NCI-H510A (cell line): ENCODE measurements at regions not wholly inside any gene's neighbourhood (a gene's known extent, or its start where the extent isn't known, plus 50 kb on each side); places are given as distances from the start of the nearest gene placed in this dataset.
"Not testable (repeated sequence)": the region's sequence is repeated elsewhere in the genome, so short reads cannot be mapped to it uniquely, and the experiment has no call there.

Experiments
- DNase-seq: peaks from one replicate; lab custom pipeline; 2025; lab: John Stamatoyannopoulos, UW

DNA sequence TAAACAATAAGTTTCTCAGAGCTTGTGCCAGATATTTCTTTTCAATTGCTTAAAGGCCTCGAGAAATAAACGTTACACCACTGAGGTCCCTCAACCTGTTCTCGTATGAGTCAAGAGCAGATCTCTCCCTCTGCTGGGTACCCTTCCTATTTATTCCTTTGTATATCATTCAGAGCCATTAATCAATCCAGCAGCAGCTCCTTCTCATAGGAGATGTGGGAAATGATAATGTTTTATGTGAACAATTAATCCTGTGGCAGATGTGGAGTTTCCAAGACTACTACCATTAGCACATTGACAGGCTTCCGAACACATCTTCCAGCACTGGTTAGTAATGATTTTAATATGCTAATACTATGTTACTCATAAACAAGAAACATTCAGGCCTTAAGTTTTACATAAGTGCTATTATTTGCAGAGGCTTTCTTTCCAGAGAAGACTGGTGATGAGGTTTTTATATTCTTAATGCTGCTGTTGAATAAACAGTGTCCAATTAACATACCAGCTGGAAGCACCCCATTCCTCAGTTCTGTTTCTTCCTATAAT lies 196.5 kb downstream of the ZNF608 start:
- DNase-seq = no peak

DNA sequence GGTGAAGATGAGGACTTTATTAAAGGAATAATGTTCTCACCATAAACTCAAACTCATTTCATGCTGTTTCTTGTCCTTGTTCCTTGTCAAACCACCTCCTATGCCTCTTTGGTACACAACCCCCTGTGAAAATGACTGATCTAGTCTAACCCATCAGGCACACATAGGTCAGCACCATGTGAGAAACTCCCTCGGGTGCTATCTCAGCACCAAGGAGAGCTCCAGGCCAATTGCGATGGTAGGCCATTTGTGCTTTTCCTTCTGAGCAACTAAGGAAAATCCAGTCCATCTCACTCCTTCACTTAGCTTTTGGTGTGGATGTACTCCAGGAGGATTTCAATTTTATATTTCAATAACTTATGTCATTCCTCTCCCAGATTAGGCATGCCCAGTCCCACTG lies 199.8 kb downstream of the ZNF608 start:
- no peak for DNase-seq

DNA sequence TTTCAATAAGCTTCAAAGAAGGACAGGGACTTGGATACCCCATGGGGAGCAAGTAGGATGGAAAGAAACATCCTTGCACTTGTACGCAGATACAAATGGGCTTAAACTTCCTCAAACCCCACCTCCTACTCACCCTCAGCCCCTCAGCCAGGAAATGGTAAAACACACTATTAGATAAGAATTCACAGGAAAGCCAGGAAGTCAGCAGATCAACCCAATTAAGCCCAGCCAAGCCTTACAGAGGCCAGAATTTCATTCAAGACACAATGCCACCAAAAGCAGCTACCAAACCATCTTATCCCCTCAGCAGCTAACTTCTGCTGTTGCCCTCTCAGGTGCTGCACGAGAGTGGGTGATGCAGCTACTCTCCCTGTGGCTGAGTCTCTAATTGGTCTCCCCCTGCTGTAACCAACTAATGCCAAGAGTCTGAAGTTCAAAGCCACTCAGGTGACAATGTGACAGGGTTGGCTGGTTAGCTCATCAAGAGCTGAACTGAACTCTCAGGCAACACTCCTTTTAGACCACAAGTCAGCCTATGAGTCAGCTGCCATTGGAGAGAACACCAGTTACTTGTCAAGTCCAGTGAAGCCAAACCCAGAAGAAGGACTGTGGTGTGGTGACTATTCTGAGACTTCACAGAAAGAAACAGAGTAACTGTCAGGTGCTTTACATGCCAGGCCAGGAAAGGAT lies 201.9 kb downstream of the ZNF608 start:
- no peak for DNase-seq

DNA sequence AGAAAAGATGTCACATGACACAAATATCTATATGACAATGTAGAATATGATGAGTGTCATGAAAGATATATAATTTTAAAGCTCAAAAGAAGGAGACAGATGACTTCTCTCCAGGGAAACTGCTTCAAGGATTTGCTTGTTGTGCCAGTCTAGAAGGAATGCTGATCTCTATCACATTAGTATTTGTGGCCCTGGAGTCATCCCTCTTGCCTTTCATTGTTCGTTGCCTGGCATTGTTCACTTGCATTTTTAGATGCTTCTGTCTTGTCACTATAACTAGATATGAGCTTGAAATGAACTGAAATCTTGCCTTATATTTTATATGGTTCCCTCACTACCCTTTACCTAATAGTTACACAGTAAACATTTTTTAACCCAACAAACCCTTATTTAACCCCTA lies 207.5 kb downstream of the ZNF608 start:
- no peak for DNase-seq

DNA sequence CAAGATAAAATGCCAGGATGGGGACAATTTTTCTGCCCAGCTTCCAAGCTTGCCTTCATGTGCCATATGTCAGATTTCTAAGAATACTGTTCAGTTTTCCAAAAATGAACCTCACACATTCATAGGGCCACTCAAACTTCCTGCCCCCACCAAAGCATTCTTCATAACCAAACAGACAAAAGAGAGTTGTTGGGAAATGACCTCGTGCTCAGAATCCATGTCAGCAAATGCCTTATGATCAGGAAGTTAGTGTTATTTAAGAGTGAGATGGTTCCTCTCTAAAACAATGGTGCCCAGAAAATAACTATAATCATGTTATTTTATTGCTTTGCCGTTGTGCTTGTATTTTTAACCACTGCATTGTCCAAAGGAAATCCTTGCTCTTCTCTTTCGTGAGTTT lies 208.2 kb downstream of the ZNF608 start:
- DNase-seq = no peak

DNA sequence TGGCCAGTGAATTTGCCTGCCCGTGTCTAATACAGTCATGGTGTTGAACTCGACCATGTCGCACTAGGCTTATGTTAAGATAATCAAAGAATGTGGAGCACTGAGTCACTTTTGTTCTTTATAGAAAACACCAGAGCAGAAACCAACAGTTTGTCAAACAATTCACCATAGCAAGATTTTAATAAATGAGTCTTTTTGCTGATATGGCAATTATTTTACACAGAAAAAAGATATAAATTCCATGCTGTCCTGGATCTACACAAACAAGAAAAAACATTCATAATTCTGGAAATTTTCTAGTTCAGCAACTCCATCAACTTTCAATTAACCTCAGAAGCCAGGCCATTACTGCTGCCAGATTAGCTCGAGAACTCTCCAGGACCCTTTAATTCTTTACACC lies 208.9 kb downstream of the ZNF608 start:
- no peak for DNase-seq

DNA sequence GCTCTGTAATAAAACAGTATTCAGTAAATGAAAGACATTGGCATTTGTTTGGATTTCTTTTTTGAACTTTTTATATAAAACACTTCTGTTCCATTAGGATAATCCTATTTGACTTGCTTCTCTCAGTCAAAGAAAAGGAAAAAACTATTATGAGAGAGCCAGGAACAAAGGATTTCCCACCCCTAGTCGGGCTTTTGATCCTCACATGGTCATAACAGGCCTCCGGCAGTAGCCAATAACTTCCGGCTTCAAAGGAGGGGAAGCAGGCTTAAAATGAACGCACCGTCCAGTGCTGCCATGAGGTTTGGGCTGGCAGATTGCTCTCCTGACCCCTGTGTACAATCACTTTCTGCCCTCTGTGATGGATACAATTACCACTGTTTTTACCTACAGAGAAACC lies 209.3 kb downstream of the ZNF608 start:
- DNase-seq = no peak

DNA sequence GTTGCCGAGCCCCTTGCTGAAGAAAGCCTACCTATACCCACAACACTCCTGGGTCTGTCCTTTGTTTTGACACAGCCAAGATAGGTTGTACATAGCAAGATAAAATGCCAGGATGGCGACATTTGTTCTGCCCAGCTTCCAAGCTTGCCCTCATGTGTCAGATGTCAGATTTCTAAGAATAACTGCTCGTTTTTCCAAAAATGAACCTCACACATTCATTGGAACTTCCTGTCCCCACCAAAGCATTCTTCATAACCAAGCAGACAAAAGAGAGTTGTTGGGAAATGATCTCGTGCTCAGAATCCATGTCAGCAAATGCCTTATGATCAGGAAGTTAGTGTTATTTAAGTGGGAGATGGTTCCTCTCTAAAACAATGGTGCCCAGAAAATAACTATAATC lies 210.1 kb downstream of the ZNF608 start:
- no peak for DNase-seq

DNA sequence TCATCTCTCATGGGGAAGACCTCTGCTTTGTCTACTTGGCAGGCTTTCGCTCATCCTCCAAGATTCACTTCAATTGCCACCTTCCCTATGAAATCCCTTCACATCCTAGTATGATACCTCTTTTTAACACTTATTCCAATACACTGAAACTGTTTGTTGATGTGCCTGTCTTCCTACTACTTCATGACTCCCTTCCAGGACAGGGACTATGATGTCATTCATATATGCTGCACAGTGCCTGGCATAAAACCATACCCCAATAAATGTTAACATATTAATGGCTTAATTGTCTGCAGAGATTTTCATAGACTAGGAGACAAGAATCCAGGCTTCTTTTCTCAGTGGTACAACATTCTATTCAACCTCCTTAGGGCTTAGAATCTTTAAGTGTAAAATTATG lies 215.5 kb downstream of the ZNF608 start:
- no peak for DNase-seq

DNA sequence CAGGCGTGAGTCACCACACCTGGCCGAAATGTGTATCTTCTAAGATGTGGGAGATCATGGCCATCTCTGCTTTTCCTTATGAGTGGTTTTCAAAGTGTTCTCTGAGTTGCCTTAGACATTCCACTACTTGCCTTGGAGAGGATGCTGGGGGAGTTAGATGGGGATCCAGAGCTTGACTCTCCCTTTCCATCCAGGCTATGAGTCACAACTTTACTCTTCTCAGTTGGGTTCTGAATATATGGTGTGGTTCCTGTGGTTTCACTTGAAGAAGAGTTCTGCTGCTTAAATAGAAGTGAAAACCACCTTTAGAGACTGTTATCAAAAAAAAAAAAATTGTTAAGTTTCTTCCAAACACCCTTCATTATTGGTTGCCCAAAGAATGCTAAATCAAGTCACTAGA lies 217.6 kb downstream of the ZNF608 start:
- DNase-seq = no peak

DNA sequence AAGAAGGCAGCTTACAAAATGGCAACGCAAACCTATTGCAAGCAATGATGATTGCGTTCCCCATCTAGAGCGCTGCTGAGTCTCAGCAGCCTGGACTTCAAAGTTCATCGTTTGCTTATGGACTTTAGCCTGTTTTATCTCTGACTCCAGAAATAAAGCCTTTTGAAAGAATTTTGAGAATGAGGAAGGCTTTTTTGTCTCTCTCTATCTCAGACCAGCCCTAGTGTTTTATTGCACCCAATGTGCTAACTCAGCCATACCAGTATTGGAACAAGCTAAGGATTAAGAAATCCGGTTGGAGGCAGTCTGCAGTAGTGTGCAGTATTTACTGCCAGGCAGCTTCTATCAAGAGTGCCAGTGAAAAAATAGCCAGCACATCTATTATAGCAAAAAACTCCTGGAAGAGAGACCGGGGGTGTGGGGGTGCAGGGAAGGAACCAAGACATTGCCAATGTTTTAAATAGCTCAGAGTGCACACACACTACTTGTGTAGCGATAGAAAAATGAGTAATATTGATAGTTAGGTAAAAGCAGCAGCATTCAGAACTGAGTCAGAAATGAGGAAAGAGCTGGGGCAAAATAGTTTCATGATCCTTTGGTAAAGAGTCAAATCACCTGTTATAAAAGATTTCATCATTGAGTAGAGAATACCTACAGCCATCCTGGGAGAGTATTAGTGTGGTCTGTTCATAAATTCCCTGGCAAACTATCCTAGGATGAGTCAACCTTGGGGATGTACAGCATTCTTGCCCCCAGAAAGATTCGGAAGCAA lies 219.0 kb downstream of the ZNF608 start:
- no peak for DNase-seq

DNA sequence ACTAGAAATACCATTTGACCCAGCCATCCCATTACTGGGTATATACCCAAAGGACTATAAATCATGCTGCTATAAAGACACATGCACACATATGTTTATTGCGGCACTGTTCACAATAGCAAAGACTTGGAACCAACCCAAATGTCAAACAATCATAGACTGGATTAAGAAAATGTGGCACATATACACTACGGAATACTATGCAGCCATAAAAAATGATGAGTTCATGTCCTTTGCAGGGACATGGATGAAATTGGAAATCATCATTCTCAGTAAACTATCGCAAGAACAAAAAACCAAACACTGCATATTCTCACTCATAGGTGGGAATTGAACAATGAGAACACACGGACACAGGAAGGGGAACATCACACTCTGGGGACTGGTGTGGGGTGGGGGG lies 220.4 kb downstream of the ZNF608 start:
- not testable (repeated sequence) for DNase-seq

DNA sequence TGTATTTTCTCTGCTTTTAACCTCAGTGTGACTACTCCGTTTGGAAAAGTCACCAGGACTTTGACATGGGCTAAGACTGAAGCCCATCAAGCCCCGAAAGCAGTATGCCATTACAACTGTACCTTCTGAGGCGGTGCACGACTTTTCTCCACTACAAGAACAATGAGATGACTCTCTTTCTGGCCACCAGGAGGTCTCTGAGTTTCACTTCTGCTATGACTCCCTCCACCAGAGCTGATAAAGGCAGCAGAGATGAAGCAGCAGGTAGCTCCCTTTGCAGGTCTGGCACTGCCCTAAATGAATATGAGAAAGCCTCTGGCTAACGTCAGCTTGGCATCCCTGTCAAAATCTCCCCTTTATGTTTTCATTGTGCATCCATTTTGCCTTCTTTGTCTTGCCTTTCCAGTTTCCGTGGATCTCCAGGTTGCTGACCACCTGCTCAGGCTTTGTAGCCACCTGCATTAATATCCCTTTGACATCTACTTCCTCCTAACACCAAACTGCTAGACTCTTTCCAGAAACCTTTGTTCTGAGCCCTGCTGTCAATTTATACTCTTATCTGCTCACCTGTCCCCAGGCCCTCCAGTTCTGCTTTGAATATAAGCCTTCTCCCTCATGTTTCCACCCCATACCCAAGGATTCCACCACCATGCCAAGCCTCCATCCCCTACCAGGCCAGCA lies 221.7 kb downstream of the ZNF608 start:
- no peak for DNase-seq

DNA sequence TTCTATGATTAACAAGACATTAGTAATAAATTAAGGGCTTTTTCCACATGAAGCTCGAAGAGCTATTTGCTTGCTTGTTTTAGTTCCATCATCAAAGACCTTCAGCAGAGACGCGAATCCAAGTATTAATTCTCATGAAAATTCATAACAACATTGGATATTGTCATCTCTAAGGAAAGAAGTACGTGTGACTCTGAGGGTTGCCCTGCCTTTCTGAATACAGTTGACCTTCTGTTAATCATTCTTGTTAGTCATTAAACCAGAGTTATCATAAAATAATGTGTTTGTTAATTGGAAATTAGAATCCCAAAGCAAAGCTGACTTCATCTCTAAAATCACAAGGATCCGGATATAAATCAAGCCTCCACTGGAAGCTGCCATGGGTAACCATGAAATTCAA lies 222.5 kb downstream of the ZNF608 start:
- DNase-seq = no peak

DNA sequence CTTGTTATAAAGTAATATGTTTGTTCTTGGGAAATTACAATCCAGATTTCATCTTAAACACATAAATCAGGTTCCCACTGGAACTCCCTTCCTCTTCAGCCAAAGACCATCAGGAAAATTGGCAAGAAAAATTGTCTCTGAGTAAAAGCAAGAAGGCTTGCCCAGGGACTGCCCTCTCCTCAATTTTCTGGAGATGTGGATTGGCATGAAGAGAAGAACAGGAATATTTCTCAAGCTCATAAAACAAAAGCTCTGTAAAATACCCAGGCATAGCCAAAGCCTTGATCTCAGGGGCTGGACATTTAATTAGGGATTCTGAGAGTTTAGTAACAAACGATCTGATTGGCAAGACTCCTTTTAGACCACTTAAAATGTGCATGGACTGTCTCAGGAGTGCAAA lies 223.4 kb downstream of the ZNF608 start:
- DNase-seq = no peak

DNA sequence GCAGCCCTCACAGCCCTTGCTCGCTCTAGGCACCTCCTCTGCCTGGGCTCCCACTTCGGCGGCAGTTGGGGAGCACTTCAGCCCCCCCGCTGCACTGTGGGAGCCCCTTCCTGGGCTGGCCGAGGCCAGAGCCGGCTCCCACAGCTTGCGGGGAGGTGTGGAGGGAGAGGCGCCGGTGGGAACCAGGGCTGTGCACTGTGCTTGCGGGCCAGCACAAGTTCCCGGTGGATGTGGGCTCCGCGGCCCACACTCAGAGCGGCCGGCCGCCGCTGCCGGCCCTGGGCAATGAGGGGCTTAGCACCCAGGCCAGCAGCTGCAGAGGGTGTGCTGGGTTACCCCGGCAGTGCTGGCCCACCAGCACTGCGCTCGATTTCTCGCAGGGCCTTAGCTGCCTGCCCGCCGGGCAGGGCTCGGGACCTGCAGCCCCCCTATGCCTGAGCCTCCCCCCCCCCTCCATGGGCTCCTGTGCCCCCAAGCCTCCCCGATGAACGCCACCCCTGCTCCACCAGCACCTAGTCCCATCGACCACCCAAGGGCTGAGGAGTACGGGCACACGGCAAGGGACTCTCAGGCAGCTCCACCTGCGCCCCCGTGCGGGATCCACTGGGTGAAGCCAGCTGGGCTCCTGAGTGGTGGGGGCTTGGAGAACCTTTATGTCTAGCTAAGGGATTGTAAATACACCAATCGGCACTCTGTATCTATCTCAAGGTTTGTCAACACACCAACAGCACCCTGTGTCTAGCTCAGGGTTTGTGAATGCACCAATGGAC lies 224.8 kb downstream of the ZNF608 start:
- no peak for DNase-seq

DNA sequence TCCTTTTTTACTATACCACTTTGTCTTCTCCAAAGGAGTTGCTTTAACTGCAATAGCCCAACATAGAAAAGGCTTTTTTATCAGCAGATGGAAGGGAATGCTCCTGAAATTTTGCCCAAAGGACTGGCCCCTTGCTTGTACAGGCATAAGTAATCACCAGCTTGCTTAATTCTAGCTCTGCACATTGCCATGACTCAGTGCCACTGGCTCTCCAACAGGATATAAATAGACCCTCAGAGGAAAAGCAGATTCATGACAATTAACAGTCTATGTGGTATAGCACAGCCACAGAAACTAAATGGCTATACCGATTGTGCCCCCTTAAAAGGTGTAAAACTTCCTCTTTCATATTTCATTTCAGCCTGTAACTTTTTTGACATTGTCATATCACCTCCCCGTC lies 227.0 kb downstream of the ZNF608 start:
- no peak for DNase-seq

DNA sequence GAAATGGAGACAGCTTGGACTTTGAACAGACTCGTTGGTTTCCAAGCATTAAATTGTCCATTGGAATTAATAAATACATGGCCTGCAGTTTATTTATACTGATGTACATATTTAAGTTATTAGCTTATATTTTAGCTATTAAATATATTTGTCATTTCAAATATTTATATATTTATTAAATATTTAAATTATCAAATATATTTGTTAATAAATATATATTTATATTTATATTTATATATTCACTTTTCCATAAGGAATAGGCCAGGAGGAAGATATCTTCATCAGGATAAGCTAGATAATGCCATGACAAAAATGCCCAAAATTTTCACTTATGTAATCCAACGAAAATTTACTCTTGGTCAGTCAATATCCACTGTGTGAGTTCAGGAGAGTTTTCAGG lies 229.9 kb downstream of the ZNF608 start:
- DNase-seq = no peak

DNA sequence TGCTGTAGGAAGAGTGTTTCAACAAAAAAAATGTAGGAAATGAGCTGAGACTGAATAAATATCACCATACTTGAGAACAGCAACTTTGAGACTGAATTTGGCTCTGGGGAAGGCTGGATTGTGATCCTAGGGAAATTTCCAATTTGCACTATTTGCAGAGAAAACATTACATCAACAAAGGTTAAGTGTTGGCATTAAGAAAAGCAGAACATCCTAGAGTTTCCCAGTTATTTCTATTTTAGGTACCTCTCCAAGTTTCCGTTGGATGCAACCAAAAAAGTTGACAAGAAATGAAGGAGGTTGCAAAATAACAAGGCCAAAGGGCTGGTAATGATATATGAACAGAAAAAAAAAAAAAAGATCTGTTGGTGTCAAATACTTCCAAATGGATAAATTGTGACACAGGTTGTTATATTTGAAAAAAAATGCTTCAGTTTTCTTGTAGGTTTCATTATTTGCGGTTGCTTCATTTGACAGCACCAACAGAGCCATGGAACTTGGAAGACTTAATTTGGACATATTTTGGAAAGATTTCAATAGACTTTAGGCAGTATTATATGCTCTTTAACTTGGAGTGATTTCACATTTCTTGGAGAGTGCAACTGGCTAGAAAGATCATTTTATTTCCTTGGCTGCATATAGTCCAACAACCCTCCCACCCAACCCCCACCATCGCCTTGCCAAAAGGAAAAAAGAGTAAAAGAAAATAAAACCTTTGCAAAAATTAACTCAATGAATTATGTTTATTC lies 230.8 kb downstream of the ZNF608 start:
- no peak for DNase-seq

DNA sequence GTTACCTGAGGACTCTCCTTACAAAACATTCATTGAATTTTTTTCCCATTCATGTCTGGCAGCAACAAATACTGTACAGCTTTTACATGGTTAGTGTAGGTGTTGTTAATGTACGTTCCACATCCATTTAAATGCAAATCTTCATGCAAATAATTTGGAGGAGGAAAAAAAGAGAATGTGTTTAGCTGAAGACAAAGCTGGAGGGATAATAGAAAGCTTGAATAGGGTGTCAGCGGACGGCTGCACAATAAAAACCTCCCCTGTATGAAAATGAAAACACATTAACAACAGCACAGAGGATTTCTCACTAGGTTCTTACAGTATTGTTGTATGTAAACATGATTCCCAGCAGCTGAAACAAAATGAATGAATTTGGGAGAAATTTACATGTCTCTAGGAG lies 231.5 kb downstream of the ZNF608 start:
- no peak for DNase-seq

DNA sequence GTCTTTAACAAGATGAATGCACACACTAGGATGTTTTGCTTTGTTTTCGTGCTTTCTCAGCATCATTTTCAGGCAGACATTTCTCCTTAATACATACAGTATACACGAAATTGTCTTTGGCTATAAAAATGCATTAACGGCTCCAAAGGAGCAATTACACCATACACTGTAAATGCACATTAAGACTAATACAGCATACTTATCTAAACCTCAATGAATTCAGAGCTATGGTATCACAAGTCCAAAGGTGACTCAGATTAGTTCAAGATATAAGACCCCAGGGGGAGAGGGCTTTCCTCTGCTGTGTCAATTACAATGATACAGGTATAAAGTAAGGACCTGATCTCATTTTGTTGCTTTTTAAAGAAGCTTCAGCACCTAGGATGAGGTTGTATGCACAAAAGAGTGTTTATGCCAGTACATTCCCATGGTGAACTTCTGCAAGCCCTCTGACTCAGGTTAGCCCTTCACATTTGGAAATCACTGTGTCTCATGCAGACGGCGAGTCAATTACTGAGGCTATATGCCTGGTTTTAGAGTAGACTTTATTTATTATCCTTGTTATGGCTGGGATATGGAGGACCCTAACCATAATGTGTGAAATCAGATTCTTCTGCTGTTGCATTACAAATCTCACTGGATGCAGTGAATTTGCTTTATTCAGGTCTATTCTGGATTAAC lies 233.3 kb downstream of the ZNF608 start:
- DNase-seq = no peak
